Right lung (tissue), 2 donors: ENCODE measurements at regions not wholly inside any gene's neighbourhood (a gene's known extent, or its start where the extent isn't known, plus 50 kb on each side); places are given as distances from the start of the nearest gene placed in this dataset.
A peak's percentile ranks its signal among the peaks of the same experiment; 100 is the strongest.

Experiments used
- DNase-seq, 2 donors: peaks; one replicate each; pipeline ENCODE4 v3.0.0-alpha.2; 2013

DNA sequence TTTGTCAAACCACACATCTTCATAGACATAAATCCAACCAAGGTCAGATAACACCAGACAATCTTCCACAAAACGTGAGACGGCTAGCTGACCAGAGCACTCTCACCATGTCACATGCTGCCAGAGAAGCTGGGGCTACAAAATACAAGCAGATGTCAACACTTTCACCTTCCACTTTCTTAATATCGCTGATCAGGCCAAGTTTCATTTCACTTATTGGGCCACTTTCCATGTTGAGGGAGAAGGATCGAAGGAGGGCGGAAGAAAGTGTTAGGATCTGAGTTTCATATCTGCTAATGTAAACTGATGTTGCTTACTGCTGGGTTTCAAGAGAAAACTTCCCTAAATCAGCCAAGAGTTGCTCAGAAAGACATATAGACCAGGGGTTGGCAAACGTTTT lies 177.0 kb upstream of the PRDM1 start:
- DNase-seq, result no peak

DNA sequence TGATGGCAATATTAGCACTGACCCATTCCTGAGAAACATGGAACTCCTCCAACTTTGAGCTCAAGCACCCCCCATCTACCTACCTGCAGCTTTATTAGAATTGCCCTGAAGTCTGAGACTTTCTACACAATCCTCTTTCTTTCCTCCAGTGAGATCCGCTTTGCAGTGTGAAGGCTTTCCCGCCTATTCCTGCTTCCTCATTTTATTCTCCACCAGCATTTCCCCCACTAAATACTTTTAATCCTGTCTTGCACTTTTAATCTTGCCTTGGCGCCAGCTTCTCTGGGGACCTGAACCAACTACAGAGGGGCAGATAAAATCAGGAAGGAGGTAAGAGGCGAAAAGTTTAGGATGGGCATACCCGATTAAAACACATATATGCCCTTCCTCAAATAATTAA lies 178.1 kb upstream of the PRDM1 start:
- no peak for DNase-seq

DNA sequence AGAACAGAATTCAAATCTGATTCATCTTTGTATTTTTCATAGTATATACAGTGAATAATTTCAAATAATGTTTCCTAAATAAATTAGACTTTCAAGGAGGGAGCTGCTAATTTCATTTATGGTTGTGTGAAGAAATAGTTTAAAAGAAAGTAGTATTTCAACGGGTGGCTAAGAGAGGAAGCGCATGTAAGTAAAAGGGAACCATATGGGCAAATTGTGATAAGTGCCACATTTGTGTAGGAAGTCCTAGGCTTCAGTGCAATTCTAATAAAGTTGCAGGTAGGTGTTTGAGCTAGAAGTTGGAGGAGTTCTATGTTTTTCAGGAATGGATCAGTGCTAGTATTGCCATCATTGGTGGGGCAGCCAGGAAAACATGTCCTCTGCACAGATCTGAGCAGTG lies 178.8 kb upstream of the PRDM1 start:
- no peak for DNase-seq

DNA sequence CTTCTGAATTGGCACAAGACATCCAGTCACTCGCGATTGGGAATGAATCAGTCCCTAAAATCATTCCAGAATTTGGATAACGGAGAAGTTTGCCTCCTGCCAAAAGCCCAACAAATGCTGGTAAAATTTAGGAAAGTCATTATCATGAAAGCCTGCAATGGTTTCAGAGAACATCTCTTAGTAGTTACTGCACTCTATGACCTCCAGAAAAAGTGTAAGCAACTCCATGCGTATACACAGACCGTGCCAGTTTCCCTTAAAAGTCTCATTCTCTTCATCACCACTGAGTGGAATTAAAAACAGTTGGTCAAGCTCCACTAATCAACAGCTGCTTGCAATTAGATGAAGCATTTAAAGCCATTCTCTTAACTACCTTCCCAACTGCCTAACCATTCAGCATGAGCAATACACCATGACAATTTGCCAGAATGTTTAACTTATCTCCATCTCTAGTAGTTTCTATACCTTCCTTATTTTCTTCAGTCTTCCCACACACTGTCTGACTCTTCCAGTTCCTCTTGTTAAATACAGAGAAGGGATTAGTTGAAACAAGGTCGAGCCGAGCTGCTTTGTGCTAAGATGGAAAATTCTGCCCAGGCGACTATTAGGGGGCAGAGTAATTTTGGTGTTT lies 183.6 kb upstream of the PRDM1 start:
- DNase-seq, result no peak

DNA sequence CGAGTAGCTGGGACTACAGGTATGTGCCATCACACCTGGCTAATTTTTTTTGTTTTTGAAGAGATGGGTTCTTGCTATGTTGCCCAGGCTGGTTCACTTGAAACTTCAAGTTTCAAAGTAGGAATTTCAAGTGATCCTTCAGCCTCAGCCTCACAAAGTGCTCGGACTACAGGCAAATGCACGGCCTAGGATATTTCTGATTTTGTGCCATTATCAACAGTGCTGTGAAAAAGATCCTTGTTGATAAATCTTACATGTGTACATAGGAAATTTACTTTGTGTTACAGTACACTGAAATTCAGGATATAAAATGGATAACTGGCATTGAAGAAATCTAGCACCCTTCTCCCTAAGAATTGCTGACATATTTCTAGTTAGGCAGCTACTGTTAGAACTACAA lies 184.6 kb upstream of the PRDM1 start:
- peak in 1 of 2 donors; percentile 28 for DNase-seq

DNA sequence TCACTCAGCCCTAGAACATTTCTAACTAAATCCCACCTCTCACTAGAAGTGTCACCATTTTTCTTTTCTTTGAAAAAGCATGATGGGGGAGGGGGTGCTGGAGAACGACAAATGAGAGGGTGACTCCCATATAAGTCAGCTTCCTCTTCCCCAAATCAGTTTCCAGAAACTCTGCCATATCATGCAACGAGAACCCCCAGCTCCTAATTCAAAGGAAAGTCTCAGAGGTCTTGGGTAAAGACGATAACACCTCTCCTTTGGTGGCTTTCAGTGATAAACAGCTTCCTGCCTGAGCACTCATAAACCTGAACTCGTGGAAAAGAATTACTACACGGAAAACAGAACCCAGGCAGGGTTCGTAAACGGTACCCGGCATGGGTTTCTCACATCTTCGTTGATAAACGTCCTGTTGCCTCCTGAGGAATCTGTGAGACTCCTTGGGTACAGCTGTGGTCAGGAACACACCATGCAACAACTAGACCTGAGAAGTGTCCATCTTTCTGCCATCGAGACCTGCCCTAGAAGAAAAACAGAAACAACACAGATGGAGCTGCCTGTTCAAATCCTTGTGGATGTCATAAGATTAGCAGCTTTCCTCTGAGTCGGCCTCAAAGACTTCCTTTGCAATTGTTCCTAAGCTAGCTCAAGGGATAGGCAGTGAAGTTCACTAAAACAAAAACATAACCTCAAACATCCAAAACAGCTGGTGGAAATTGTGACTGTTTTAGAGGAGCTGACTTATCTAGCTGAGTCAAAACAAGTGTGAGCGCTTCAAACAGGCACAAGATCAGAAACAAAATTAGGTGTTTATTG lies 185.8 kb upstream of the PRDM1 start:
- DNase-seq, result no peak

DNA sequence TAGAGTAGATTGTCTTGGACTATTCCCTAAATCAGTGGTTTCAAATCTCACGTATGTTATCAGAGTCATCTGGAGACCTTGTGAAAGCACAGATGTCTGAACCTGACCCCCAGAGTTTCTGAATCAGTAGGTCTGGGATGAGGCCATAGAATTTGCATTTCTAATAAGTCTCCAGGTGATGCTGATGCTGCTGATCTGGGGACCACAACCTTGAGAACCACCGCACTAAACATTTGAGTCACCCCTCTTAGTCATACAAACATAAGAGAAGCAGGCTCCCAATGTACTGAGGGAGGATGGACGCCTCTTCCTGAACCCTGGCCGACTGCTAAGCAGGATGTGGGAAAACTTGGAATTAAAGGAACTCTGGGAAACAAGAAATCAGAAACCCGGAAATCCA lies 187.8 kb upstream of the PRDM1 start:
- no peak for DNase-seq

DNA sequence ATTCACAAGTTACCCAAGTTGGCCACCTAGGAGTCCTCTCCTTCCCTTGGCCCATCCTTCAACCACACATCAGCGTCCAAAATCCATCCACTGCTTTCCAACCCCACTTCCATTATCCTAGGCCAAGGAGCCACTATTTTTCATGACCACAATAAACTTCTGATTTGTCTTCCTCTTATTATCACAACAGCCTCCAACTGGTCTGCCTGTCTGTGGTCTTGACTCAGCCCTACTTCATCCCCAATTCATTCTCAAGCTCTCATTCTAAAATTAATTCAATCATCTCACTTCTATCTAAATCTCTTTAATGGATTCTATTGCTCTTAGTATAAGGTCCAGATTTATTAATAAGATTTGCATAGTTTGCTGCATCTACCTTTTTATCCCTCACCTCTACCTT lies 189.0 kb upstream of the PRDM1 start:
- no peak for DNase-seq

DNA sequence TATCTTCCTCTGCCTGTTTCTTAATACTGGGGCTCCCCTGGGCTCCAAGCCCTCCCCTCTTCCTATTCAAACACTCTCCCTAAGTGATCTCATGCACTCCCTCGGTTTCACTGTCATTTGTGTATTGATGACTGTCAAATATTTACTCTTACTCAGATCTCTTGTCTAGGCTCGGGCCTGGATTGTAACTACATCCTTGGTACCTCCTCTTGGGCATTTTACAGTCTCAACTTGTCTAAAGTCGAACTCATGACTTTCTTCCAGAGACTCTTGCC lies 189.4 kb upstream of the PRDM1 start:
- no peak for DNase-seq

DNA sequence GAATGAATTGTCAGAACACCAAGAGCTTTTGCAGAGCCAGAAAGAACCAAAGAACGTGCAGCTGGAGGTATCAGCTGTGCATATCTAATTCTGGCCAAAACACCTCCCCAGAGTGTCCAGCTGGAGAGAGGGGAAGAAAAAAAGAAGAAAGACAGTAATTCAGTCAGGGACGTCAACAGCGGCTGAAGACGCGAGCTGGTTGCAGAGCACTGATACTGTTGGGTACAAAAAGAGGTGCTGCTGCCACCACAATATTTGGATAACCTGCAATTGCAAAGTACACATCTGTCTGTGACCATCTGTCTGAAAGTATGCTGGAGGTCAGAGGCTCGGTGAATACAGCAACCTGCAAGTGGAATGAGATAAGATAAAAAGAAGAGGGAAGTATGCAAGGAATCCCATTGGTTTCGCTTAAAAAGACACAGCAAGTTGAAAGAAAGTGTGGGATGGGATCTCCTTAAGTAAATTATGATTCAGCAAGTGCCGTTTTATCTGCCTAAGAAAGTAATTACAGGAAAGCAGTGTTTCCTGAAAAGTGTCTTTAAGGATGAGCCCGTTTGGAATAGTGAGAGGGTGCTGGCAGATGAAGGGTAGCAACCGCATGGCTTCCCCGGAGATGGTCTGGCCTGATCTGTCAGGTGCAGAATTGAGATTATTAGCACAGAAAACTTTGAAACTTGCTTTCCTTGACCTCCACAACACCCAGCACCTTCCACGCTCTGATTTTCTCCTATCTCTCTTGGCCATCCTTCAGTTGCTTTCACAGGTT lies 189.9 kb upstream of the PRDM1 start:
- no peak for DNase-seq

DNA sequence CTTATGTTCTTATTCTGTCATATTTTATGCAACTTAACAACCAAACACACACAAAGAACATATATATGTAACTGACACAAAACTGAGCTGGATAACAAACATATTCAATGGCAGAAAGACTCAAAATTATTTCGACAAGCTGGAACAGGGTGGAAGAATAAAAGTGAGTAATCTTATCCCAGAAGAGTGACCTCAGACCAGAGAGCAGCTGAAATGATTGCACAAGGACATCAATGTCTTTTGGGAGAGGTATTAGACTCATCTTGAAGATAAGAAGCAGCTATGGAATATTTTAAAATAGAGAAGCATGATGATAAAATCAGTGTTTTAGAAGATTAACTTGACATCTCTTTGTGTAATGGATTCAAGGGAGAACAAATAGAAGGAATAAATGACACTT lies 191.6 kb upstream of the PRDM1 start:
- no peak for DNase-seq

DNA sequence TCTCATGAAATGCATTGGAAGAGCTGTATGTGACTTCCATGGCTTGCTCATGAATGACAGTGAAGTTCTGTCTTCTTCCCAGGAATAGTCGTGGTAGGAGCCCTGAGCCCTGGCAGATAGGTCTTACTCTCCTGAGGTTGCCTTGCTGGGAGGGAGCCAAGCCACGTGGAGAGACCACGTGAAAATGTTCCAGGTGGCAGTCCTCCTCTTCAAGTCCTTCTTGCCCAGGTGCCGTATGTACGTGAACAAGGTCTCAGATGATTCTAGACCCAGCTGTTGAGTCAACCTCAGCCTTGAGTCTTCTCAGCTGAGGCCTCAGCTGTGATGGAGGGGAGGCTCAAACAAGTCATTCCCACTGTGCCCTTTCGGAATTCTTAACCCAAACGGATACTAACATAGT lies 192.4 kb upstream of the PRDM1 start:
- DNase-seq, result no peak

DNA sequence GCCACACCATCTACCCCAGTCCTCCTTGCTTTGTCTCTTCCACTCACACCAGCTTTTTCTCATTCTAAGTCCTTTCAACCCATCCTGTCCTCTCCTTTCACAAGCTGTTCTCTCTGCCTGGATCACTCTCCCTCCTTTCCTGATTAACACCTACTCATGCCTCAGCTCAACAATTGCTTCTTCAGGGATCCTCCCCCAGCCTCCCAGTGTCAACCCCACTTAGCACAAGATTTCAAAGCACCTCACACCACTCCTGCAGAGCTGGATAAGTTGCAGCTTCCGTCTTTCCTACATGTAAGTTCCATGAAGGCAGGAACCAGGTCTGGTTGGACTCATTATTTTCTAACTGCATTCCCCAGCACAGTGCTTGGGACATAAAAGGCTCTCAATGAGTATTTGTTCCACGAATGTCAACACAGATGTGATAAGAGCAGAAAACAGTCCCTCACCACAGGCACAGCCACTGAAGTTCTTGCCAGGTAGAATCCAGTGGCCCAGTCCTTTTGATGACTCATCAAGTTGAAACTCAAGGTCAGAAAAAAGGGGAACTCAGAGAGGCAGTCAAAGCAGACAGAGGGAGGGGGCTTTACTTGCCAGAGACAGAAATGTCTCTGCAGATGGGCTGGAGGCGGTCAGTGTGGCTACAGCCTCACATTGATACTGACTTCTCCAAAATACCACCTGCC lies 193.4 kb upstream of the PRDM1 start:
- DNase-seq, result no peak

DNA sequence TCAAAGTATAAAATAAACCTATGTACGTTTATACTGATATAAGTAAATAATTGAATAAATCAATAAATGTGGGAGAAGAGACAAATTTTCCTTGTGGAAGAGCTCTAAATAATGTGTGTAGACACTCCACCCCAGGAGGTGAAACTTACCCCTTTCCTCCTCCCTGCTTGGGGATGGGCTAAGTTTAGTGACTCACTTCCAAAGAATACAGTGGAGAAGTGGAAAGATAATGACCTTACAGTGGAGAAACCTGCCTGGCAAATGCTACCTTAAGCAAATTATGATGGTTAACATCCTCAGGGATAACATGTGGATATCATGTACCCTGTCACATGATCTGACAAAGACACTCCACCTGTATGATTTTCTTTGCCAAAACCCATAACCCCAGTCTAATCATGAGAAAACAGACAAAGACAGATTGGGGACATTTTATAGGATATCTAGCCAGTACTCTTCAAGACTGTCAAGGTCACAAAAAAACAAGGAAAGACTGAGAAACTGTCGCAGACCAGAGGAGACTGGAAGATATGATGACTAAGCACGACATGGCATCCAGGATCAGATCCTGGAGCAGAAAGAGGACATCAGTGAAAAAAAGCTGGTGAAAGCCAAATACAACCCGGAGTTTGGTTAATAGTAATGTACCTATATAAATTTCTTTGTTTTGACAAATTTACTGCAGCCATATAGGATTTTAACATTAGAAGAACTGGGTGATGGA lies 195.5 kb upstream of the PRDM1 start:
- no peak for DNase-seq

DNA sequence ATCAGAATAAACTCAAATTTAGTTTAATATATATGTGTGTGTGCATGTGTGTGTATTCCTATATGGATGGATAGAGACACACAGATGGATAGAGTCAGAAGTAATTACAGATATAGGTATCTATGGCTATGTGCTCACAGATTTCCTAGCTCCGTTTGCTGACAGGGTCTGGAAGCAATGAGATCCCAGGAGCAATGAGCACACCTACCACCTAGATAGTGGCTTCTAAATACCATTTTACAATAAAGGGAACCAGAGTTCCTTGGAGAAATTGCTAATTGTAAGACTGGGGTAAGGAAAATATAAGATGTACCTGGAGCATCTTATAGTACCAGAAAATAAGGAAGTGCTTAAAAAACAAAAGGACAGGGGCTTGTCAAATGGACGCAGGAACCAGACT lies 196.2 kb upstream of the PRDM1 start:
- no peak for DNase-seq

DNA sequence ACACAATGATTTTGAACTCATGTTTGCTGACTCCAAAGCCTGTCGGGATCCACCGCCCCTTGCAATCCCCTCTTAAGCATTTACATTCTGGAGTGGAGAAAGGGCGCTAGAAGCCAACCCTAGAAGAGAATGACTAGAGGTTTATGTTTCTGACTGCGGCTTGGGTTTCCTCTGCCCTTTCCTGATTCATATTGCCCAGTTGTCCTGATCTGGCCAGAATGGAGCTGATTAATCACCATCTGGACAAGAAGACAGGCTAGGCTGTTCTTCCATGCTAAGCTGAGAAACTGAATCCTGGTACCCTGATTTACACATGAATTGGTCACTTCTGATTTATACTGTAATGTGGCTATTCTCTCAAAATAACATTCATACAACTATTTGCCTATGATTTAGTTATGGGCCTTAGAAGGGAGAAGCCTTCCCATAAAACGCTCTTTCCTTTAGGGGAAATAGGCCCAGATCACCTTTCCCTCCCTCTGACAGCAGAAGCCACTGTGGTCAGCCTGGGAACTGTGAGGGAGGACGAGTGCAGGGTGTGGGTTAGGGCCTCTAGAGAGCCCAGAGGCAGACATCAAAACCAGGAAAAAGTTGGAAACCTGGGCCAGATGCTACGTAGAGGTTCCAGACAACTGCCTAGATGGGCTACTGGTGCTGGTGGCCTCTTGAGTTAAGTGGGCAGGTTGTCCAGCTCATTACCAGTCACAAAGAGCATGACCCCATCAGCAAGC lies 199.2 kb upstream of the PRDM1 start:
- DNase-seq, result no peak

DNA sequence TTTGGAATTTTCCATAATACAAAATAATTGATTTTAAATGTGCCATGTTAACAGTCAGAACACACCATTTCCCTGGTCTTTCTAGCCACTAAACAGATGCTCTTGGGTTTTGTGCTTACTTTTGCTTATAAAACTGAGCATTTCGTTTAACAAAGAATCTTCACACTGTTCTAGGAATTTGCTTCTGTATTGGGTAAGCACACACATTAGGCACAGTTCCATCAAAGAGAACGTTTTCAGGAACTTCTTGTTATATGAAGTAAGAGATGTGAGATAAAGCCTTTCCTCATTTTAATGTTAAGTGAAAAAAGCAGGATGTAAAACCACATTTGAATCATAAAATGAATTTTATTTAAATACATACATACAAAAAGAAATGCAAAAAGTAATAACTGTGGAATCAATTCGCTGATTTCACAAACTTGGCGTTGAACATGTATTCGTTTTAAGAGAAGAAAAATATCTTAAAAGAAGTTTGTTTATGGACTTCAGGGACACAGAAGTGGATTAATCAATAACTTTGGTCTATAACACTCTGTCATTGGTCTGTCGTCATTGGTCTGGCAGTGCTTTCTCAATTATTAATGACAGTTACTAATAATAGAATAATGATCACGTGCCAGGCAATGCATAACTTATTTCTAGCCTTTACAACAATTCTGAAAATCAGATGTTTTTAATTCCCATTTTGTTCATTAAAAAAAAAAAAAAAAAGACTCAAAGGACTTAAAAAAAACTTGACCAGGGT lies 199.9 kb upstream of the PRDM1 start:
- DNase-seq, result no peak

DNA sequence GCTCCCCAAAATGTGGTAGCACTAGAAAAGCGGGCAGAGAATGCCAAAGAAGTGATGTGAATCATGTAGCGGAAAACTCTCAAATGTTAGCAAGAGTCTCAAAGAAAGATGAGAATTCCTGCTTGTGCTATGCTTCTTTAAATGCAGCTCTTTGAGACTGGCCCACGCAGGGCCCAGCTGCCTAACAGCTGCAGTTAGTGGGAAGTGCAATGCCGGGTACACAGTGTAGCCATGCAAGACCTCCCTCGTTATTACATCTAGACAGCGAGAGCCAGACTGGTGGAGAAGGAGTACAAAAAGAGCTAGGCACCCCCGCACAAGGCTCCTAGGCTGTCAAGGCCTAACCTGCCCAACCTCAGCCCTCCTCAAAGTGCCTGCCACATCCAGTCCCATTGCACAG lies 201.7 kb upstream of the PRDM1 start:
- DNase-seq, result no peak

DNA sequence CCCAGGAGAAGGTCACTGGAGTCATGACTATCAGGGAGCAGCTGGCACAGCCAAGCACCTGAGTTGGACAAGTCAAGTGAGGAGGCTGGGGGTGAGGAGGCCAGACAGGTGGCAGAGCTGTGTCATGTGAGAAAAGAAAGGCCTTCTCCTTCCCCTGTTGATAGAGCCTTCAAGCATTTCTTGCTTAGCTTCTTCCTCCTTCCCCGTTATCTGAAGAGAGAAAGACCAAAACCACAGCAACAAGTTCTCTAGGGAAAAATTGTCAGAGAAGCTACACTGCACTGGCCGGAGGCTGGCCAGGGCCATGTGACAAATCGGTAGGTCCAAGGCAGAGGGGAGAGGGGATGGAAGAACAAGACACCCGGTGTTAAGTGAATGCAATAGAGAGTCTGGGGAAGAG lies 202.1 kb upstream of the PRDM1 start:
- DNase-seq, result no peak

DNA sequence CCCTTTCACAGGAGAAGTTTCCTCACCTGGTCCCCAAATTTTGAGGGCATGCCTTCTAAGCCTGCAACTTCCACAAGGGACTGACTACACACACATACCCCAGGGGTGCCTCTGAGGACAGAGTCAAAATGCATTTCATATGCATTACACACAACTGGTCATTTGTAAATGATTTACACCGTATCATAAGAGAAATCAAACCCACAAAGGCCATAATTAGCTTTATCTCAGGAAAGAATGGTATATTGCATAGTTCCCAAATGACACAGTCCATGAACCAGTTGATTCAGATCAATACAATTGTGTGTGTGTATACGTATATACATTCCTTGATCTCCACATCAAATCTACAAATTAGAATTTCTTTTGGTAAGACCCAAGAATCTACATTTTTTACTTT lies 203.3 kb upstream of the PRDM1 start:
- no peak for DNase-seq
